Heart right ventricle (tissue), 16 donors: ENCODE measurements at regions not wholly inside any gene's neighbourhood (a gene's known extent, or its start where the extent isn't known, plus 50 kb on each side); places are given as distances from the start of the nearest gene placed in this dataset.
"Not testable (repeated sequence)": the region's sequence is repeated elsewhere in the genome, so short reads cannot be mapped to it uniquely, and the experiment has no call there.

Experiments
- ATAC-seq, 8 donors: fragments of 200-7000 bp; cut with Tn5 transposase; one replicate each; pipeline ENCODE4 v1.9.1; 2020; ENCODE audit warnings: mild to moderate bottlenecking in 8 of 8, moderate library complexity in 8 of 8, moderate number of reproducible peaks in 1 of 8
- DNase-seq, 2 donors: peaks; one replicate each; pipeline ENCODE4 v3.0.0-alpha.2; 2020
- H3K27ac ChIP-seq, 10 donors: fragments of 200-600 bp; sonication (generic) in 2 of 10; one replicate each; pipeline versions ENCODE4 v1.5.0 to v1.8.0; 2020 to 2022; ENCODE audit warnings: mild to moderate bottlenecking in 3 of 10
- H3K27me3 ChIP-seq, 7 donors: fragments of 200-600 bp; one replicate each; pipeline ENCODE4 v1.8.0; 2021 to 2022; ENCODE audit warnings: mild to moderate bottlenecking in 2 of 7
- H3K36me3 ChIP-seq, 9 donors: fragments of 200-600 bp; sonication (generic) in 1 of 9; one replicate each; pipeline versions ENCODE4 v1.5.0 to v1.8.0; 2020 to 2022; ENCODE audit warnings: mild to moderate bottlenecking in 2 of 9
- H3K4me1 ChIP-seq, 9 donors: fragments of 200-600 bp; sonication (generic) in 1 of 9; one replicate each; pipeline versions ENCODE4 v1.5.0 to v1.8.0; 2020 to 2022; ENCODE audit warnings: mild to moderate bottlenecking in 4 of 9
- H3K4me3 ChIP-seq, 10 donors: fragments of 200-600 bp; sonication (generic) in 2 of 10; one replicate each; pipeline versions ENCODE4 v1.5.0 to v1.8.0; 2020 to 2022; ENCODE audit warnings: mild to moderate bottlenecking in 7 of 10, moderate library complexity in 2 of 10
- H3K9me3 ChIP-seq, 11 donors: fragments of 200-600 bp in 10 of 11; sonication (generic) in 2 of 11; one replicate each; pipeline versions ENCODE4 v1.5.0 to v1.8.0; 2013 to 2022; ENCODE audit warnings: mild to moderate bottlenecking in 2 of 11, control low read depth in 1 of 11, moderate library complexity in 1 of 11
- CTCF ChIP-seq, 9 donors: fragments of 200-600 bp; sonication (generic) in 2 of 9; IDR thresholded peaks; one replicate each; pipeline versions ENCODE4 v1.5.0 to v1.8.0; 2021 to 2022; ENCODE audit warnings: antibody characterized with exemption in 9 of 9, mild to moderate bottlenecking in 5 of 9, moderate library complexity in 1 of 9
- WGBS, 2 donors: extraction: QIAGEN DNeasy Blood & Tissue Kit; methylation state at CpG; one replicate each; pipeline ENCODE4 v1.1.7; 2013; ENCODE audit warnings: inconsistent platforms in 1 of 2; 5-methylcytosine and 5-hydroxymethylcytosine counted together
- intact Hi-C, 10 donors: fragments of 100-400 bp; cut with DNase I; formaldehyde crosslinking; loops; one replicate each; pipeline versions ENCODE4 v1.11.1 to v1.14.2; 2022
- donor health status: Arrhythmogenic right ventricular cardiomyopathy.
- donor health status: ischemic (EF 13 %, LVEDD 7.1; RV severe dilation, severe dysfunction).
- donor health status: healthy with polysubstance abuse.
- donor health status: DM: no; HTN: yes; CAD: no.
- donor health status: DM: no; HTN: no; CAD: no.
- donor health status: ischemic (EF 25% LVEDD 6.9; RV normal size, moderate dysfunction).
- donor health status: ischemic (EF 25% LVEDD 5.7; RV mildly dilated, moderate dysfunction).
- donor health status: healthy.
- donor health status: DM: yes; HTN: yes; CAD: no.
- donor health status: Ischemic cardiomyopathy.
- donor health status: ischemic (EF 35%, LVEDD 5.7; RV mildly dilated, moderate dysfunction).
- donor health status: nonischemic (EF 11% LVEDD 7.7; RV severe dilation, severe dysfunction).
- donor health status: DM: yes; HTN: yes; CAD: no.
- donor health status: PGD.
- donor health status: ischemic (EF 29% LVEDD 5.4; RV normal size, mild dysfunction).
- donor health status: nonischemic (EF 23%, LVEDD 6.1; RV moderate dilation, normal function).

GRCh38 chr11:69584160-69584559 lies 56.8 kb upstream of the CCND1 start:
- DNase-seq (no peak), ATAC-seq (no peak)
- Histone ChIP-seq H3K27me3 (no peaks in the 10 kb centered on the region), H3K36me3 (no peaks in the 10 kb centered on the region), H3K9me3 (peaks cover 0 to 9% (median 0%) of the 10 kb centered on the region in 11 donors), H3K27ac (no peak overlapping the region), H3K4me3 (no peak overlapping the region), H3K4me1 (peaks cover 0 to 11% (median 0%) of the 10 kb centered on the region in 9 donors)
- TF ChIP-seq CTCF (IDR thresholded peaks at IDR 0.05) = no peak
- WGBS, 2 donors = 97 to 100% methylated on average over 3 of the region's 3 CpGs
- intact Hi-C loops = no loop called here

- H3K36me3 ChIP-seq = no peaks in the 10 kb centered on the region
Measured at GRCh38 chr11:69585385-69585784, 55.6 kb upstream of the CCND1 start.

GRCh38 chr11:69587454-69588090 lies 53.4 kb upstream of the CCND1 start:
- intact Hi-C loops = no loop called here
- no peaks in the 10 kb centered on the region for H3K27me3 ChIP-seq

More at GRCh38 chr11:69585385-69585784, 55.6 kb upstream of the CCND1 start:
- WGBS, 2 donors = 93 to 100% methylated on average over 3 of the region's 3 CpGs
- Histone ChIP-seq H3K4me1 (peaks cover 0 to 11% (median 0%) of the 10 kb centered on the region in 9 donors), H3K4me3 (no peak overlapping the region), H3K27ac (no peak overlapping the region), H3K9me3 (peaks cover 0 to 9% (median 0%) of the 10 kb centered on the region in 11 donors), H3K27me3 (no peaks in the 10 kb centered on the region)
- DNase-seq (no peak), ATAC-seq (no peak)
- intact Hi-C loops = no loop called here
- no peak for TF ChIP-seq CTCF (IDR thresholded peaks at IDR 0.05)

DNA sequence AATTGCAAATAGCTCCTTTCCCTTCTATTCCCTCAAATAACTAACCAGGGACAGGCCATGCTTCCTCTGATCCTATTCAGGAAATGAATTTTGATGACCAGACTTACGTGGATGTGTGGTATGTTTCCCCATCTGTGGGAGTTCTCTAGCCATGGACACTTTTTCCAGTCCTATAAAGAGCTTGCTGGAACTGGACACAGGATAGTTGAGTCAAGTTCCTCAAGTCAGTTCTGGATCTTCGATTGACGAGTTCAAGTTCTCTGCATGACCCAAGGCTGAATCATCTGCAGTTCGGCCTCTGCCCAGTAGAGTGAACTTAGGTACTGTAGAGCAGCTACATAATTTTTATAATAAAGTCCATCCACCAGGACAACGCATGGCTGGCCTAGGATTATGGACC lies 52.7 kb upstream of the CCND1 start:
- H3K9me3 ChIP-seq = peaks cover 0 to 18% (median 0%) of the 10 kb centered on the region in 11 donors
- DNase-seq = no peak
- no peak for TF ChIP-seq CTCF (IDR thresholded peaks at IDR 0.05)
- intact Hi-C loops = no loop called here
- no peak overlapping the region for H3K4me3 ChIP-seq
- 83 to 86% methylated on average over 5 of the region's 5 CpGs for WGBS, 2 donors
- H3K36me3 ChIP-seq = no peaks in the 10 kb centered on the region
- H3K27me3 ChIP-seq = no peaks in the 10 kb centered on the region
- ATAC-seq = no peak
- no peak overlapping the region for H3K27ac ChIP-seq
- peaks cover 0 to 4% (median 0%) of the 10 kb centered on the region in 9 donors for H3K4me1 ChIP-seq

More at GRCh38 chr11:69587454-69588090, 53.4 kb upstream of the CCND1 start:
- Histone ChIP-seq H3K4me3 (no peak overlapping the region), H3K9me3 (peaks cover 0 to 18% (median 0%) of the 10 kb centered on the region in 11 donors), H3K27ac (no peak overlapping the region), H3K36me3 (no peaks in the 10 kb centered on the region), H3K4me1 (peaks cover 0 to 11% (median 0%) of the 10 kb centered on the region in 9 donors)
- 93 to 97% methylated on average over 5 of the region's 5 CpGs for whole genome bisulfite sequencing, 2 donors
- ATAC-seq = no peak
- no peak for DNase-seq
- no peak for TF ChIP-seq CTCF (IDR thresholded peaks at IDR 0.05)

GRCh38 chr11:69590088-69590487 lies 50.9 kb upstream of the CCND1 start:
- ATAC-seq, H3K9me3 ChIP-seq, DNase-seq, H3K27ac ChIP-seq, H3K36me3 ChIP-seq, intact Hi-C loops, H3K27me3 ChIP-seq, H3K4me1 ChIP-seq, H3K4me3 ChIP-seq: not testable (repeated sequence)
- WGBS, 2 donors = 85 to 92% methylated on average over 1 of the region's 1 CpG
